Ovary (tissue), 7 donors: ENCODE measurements at regions not wholly inside any gene's neighbourhood (a gene's known extent, or its start where the extent isn't known, plus 50 kb on each side); places are given as distances from the start of the nearest gene placed in this dataset.

Experiments
- DNase-seq, 5 donors: peaks; one replicate each; pipeline ENCODE4 v3.0.0-alpha.2; 2019 to 2020
- H3K27ac ChIP-seq, 2 donors: fragments of 200-600 bp; one replicate each; pipeline versions ENCODE4 v1.5.1 to v1.8.0; 2019 to 2022
- H3K27me3 ChIP-seq: fragments of 200-600 bp; one replicate; pipeline ENCODE4 v1.8.0; 2022
- H3K36me3 ChIP-seq: fragments of 200-600 bp; sonication (generic); one replicate; pipeline ENCODE4 v1.5.1; 2019
- H3K4me1 ChIP-seq: one replicate; pipeline ENCODE4 v1.8.1; 2013; ENCODE audit warnings: mild to moderate bottlenecking, moderate library complexity; ENCODE audit not compliant: insufficient read depth
- H3K4me3 ChIP-seq: fragments of 200-600 bp; sonication (generic); one replicate; pipeline ENCODE4 v1.5.1; 2017
- H3K9me3 ChIP-seq, 2 donors: fragments of 200-600 bp in 1 of 2; sonication (generic) in 1 of 2; one replicate each; pipeline versions ENCODE4 v1.5.1 to v1.8.1; 2013 to 2019; ENCODE audit warnings: mild to moderate bottlenecking in 1 of 2, moderate library complexity in 1 of 2
- CTCF ChIP-seq, 3 donors: fragments of 450-650 bp in 2 of 3; fragments of 200-600 bp in 1 of 3; IDR thresholded peaks; one replicate each; pipeline versions ENCODE4 v1.5.1 to v1.8.0; 2016 to 2022; ENCODE audit warnings: antibody characterized with exemption in 3 of 3, mild to moderate bottlenecking in 1 of 3
- EP300 ChIP-seq: sonication (generic); formaldehyde crosslinking; IDR thresholded peaks from one replicate; pipeline ENCODE4 v1.6.1; 2017; ENCODE audit warnings: antibody characterized with exemption
- POLR2A ChIP-seq: fragments of 450-650 bp; IDR thresholded peaks from one replicate; pipeline ENCODE4 v1.6.1; 2017; ENCODE audit warnings: antibody characterized with exemption, mild to moderate bottlenecking, moderate library complexity
- WGBS, 3 donors: extraction: QIAGEN DNeasy Blood & Tissue Kit in 1 of 3; methylation state at CpG; one replicate each; pipeline versions ENCODE4 v1.1.5 to v1.1.7; 2013 to 2017; 5-methylcytosine and 5-hydroxymethylcytosine counted together
- intact Hi-C, 4 donors: fragments of 100-400 bp; cut with DNase I; formaldehyde crosslinking; loops; one replicate each; pipeline versions ENCODE4 v1.11.0 to v1.15.1; 2022 to 2023
- donor health status: DM: no; HTN: no; CAD: no; lungs with moderate emphysema.
- donor health status: DM: no; HTN: no; CAD: no.
- donor health status: Bipolar disorder and iron deficiency.
- donor health status: DM: no; HTN: no; CAD: no.
- donor health status: DM: yes; HTN: yes; CAD: no.

GRCh38 chr14:94917041-94917600 is 147.2 kb upstream of the GSC start:
- TF ChIP-seq CTCF (IDR thresholded peaks at IDR 0.05) (no peak), EP300 (no peak), POLR2A (no peak)
- intact Hi-C loops: no loop called here
- no peak for DNase-seq
- WGBS, 3 donors: 80 to 84% (median 82%) methylated on average over 7 of the region's 7 CpGs
- no peak overlapping the region for H3K27ac ChIP-seq
- H3K27me3 ChIP-seq: no peaks in the 10 kb centered on the region
- no peaks in the 10 kb centered on the region for H3K4me1 ChIP-seq
- H3K9me3 ChIP-seq: no peaks in the 10 kb centered on the region
- H3K4me3 ChIP-seq: no peak overlapping the region
- H3K36me3 ChIP-seq: no peaks in the 10 kb centered on the region

- H3K27me3 ChIP-seq: no peaks in the 10 kb centered on the region
- TF ChIP-seq CTCF (IDR thresholded peaks at IDR 0.05) (no peak), POLR2A (no peak), EP300 (no peak)
- no peak overlapping the region for H3K27ac ChIP-seq
- intact Hi-C loops: no loop called here
- no peak for DNase-seq
- no peaks in the 10 kb centered on the region for H3K9me3 ChIP-seq
- no peak overlapping the region for H3K4me3 ChIP-seq
- H3K4me1 ChIP-seq: no peaks in the 10 kb centered on the region
- WGBS, 3 donors: 91 to 92% (median 92%) methylated on average over 3 of the region's 3 CpGs
- no peaks in the 10 kb centered on the region for H3K36me3 ChIP-seq
Measured at GRCh38 chr14:94914191-94914590, 144.3 kb upstream of the GSC start.

- Histone ChIP-seq H3K27ac (peak overlapping the region in 1 of 2 donors; percentile 18), H3K4me1 (no peaks in the 10 kb centered on the region), H3K27me3 (no peaks in the 10 kb centered on the region), H3K9me3 (no peaks in the 10 kb centered on the region), H3K4me3 (peak overlapping the region; percentile 25), H3K36me3 (no peaks in the 10 kb centered on the region)
- DNase-seq: peak; percentile 26 to 73 (median 55)
- intact Hi-C loops: no loop called here
- 4 to 10% (median 5%) methylated on average over 20 to 30 of the region's 30 CpGs for WGBS, 3 donors
- no peak for TF ChIP-seq POLR2A
- no peak for TF ChIP-seq EP300
- TF ChIP-seq CTCF (IDR thresholded peaks at IDR 0.05): no peak
Measured at GRCh38 chr14:94907626-94908261, 137.8 kb upstream of the GSC start.

GRCh38 chr14:94906991-94907587 is 137.2 kb upstream of the GSC start:
- Histone ChIP-seq H3K9me3 (no peaks in the 10 kb centered on the region), H3K36me3 (no peaks in the 10 kb centered on the region), H3K4me3 (no peak overlapping the region), H3K4me1 (no peaks in the 10 kb centered on the region), H3K27ac (no peak overlapping the region), H3K27me3 (no peaks in the 10 kb centered on the region)
- DNase-seq: no peak
- intact Hi-C loops: no loop called here
- 45 to 53% (median 46%) methylated on average over 6 of the region's 6 CpGs for WGBS, 3 donors
- TF ChIP-seq CTCF (IDR thresholded peaks at IDR 0.05) (no peak), EP300 (no peak), POLR2A (no peak)
